Activated CD8-positive, alpha-beta memory T cell treated with anti-CD3 and anti-CD28 coated beads, Interleukin-2, amount 50 U/mL, for 1 hour (primary cell): ENCODE measurements at regions not wholly inside any gene's neighbourhood (a gene's known extent, or its start where the extent isn't known, plus 50 kb on each side); places are given as distances from the start of the nearest gene placed in this dataset.
"Not testable (repeated sequence)": the region's sequence is repeated elsewhere in the genome, so short reads cannot be mapped to it uniquely, and the experiment has no call there.

ENCODE experiments used
- DNase-seq: peaks from one replicate; pipeline ENCODE4 v3.0.0-alpha.2; 2020; ENCODE audit errors: extremely low read depth

- DNase-seq: not testable (repeated sequence)
Observed at GRCh38 chr14:105692110-105692685, 165.8 kb downstream of the TMEM121 start.

GRCh38 chr14:105694961-105695360 is 168.6 kb downstream of the TMEM121 start:
- DNase-seq: no peak

DNA sequence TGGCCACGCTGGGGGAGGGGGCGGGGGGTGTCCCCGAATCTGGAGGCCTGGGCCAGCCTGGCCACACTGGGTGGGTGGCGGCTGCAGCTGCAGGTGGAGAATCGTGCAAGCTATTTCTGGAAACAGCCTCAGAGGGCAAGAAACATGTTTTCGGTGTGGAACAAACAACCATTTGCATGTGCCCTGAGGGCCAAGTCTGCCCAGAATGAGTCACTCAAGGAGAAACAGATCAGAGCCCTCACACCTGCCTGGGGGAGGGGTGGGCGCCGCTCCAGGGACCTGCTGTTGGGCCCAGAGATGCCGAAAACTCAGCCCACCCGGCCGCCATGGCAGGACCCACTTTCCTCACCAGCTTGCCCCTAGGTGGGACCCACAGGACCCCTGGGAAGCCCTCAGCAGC is 170.0 kb downstream of the TMEM121 start:
- not testable (repeated sequence) for DNase-seq

DNA sequence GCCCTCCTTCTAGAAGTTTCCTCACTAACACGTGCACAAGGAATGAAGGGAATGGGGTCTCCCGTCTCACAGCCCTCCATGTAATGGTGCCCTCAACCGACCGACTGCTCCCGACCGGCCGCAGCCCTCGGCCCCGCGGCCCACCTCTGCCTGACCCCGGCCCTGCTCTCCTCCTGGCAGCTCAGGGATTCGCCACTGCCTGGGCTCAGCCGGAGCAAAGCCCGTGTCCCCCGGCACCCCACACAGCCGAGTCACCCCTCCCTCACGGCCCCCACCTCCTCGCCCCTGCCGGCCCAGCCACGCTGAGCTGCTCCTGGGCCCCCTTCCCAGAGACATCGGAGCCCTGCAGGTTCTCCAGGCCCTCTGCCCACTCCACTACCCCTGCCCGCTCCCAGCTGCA is 171.0 kb downstream of the TMEM121 start:
- not testable (repeated sequence) for DNase-seq

GRCh38 chr14:105697955-105698354 is 171.6 kb downstream of the TMEM121 start:
- not testable (repeated sequence) for DNase-seq

GRCh38 chr14:105698940-105699556 is 172.7 kb downstream of the TMEM121 start:
- not testable (repeated sequence) for DNase-seq

- DNase-seq: not testable (repeated sequence)
Observed at GRCh38 chr14:105699706-105700105, 173.3 kb downstream of the TMEM121 start.

GRCh38 chr14:105700146-105700545 is 173.8 kb downstream of the TMEM121 start:
- DNase-seq: not testable (repeated sequence)

- DNase-seq: no peak
Observed at GRCh38 chr14:105700622-105701288, 174.4 kb downstream of the TMEM121 start.

DNA sequence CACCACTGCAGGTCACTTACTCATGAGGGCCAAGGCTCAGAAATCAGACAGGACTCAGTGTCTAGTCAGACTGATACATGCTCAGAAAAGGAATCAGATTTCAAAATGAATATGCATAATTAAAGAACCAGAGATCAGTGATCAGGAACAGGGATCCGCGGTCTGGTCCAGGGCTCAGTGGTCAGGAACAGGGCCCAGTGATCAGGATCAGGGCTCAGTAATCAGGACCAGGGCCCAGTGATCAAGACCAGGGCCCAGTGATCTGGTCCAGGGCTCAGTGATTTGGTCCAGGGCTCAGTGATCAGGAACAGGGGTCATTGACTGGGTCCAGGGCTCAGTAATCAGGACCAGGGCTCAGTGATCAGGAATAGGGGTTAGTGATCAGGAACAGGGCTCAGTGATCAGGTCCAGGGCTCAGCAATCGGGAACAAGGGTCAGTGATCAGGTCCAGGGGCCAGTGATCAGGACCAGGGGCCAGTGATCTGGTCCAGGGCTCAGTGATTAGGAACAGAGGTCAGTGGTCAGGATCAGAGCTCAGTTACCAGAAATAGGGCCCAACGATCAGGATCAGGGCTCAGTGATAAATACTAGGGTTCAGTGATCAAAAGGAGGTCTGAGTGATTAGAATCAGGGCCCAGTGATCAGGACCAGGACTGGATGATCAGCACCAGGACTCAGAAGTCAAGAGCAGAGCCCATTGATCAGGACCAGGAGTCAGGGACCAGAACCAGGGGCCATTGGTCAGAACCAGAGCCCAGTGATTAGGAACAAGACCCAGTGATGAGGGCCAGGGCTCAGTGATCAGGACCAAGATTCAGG is 175.3 kb downstream of the TMEM121 start:
- no peak for DNase-seq

GRCh38 chr14:105702275-105702817 is 176.0 kb downstream of the TMEM121 start:
- DNase-seq: no peak

- not testable (repeated sequence) for DNase-seq
Observed at GRCh38 chr14:105703044-105703665, 176.8 kb downstream of the TMEM121 start.

GRCh38 chr14:105704091-105704490 is 177.7 kb downstream of the TMEM121 start:
- DNase-seq: not testable (repeated sequence)

DNA sequence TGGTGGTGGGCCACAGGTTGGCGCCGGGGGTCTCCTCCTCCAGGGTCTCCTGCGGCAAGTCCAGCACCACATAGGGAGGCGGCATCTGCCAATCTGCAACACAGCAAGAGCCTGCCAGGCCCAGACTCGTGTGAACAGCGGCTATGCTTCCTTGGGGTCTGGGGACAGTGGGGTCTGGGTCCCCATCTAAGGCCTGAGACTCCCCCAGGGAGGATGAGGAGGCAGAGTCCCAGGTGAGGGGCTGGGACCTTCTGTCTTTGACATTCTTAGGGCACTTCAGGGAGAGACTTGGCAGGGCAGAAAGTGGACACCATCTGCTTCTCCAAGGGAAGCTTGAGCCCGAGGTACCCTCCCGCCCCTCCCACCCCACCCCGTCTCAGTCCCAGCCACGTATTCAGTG is 178.1 kb downstream of the TMEM121 start:
- not testable (repeated sequence) for DNase-seq

DNA sequence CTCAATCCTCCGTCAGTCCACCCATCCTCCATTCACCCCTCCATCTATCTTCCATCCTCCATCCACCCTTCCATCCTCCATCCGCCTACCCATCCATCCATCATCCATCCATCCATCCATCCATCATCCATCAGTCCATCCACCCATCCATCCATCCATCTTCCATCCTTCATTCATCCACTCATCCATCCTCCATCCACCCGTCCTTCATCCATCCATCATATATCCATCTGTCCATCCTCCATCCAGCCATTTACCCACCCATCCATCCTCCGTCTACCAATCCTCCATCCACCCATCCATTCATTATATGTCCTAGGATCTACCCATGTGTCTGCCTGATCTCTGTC is 179.1 kb downstream of the TMEM121 start:
- not testable (repeated sequence) for DNase-seq

DNA sequence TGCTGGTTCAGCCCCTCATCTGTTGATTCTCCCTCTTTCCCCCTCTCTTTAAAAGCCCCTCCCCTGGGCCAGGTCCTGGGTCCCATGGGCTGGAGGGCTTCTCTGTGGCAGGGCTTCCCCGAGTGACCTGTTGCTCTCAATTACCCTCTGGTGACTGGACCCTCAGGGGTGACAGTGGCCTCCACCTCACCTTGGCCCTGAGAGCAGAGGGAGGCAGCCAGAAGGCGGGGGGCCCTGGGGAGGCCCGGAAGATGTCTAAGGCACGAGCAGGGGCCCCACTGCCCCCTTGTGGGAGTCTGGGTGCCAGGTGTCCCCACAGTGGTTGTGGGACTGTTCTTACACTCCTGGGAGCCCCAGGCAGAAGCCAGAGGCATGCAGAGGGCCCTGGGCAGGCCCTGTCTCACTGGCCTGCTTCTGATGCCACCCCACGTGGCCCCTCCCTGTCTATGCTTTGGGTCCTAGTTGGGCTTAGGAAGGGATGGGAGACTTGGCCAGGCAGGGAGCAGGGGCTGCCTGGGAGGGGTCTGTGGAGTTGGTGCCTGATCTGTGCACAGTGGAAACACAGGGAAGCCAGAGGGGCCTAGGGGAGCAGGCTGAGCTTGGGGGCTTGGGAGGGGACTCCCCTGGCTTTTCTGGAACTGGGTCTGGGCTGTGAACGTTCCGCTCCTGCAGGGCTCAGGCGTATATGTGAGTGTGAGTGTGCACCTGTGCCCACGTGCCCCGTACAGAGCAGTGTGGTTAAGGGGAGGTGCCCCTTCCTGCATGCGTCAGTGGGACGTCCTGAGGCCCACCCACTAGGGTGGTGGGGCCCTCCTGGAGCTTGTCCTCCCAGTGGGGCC is 179.7 kb downstream of the TMEM121 start:
- DNase-seq: not testable (repeated sequence)

DNA sequence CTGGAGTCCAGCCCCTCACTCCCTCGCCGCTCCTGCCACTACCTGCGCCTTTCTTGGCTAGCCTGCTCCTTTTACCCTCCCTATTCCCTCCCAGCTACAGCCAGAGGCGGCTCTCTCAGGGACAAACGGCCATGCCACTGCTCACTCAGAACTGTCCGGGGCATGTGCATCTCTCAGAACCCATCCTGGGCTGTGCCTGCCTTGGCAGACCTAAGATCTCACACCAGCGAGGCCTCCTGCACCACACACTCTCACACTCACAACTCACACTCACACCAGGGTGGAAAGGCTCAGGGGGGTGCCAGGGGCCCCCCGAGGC is 180.3 kb downstream of the TMEM121 start:
- DNase-seq: not testable (repeated sequence)

GRCh38 chr14:105707099-105707498 is 180.7 kb downstream of the TMEM121 start:
- not testable (repeated sequence) for DNase-seq

- not testable (repeated sequence) for DNase-seq
Observed at GRCh38 chr14:105707723-105708151, 181.4 kb downstream of the TMEM121 start.

- not testable (repeated sequence) for DNase-seq
Observed at GRCh38 chr14:105708251-105709134, 182.1 kb downstream of the TMEM121 start.
